Esophagus squamous epithelium (tissue), 5 donors: ENCODE measurements at regions not wholly inside any gene's neighbourhood (a gene's known extent, or its start where the extent isn't known, plus 50 kb on each side); places are given as distances from the start of the nearest gene placed in this dataset.

Source experiments
- DNase-seq: peaks from one replicate; lab custom pipeline; 2025; lab: John Stamatoyannopoulos, UW
- H3K27ac ChIP-seq, 4 donors: fragments of 200-600 bp; sonication (generic); one replicate each; pipeline ENCODE4 v1.5.1; 2016 to 2019; ENCODE audit warnings: mild to moderate bottlenecking in 1 of 4
- H3K27me3 ChIP-seq, 4 donors: fragments of 200-600 bp; sonication (generic); 1 replicate in 3 of 4; 2 replicates in 1 of 4; pipeline versions ENCODE4 v1.5.1 to v1.6.0; 2017 to 2021; ENCODE audit warnings: antibody characterized with exemption in 1 of 4
- H3K36me3 ChIP-seq, 3 donors: fragments of 200-600 bp; sonication (generic); one replicate each; pipeline ENCODE4 v1.5.1; 2016 to 2019
- H3K4me1 ChIP-seq, 3 donors: fragments of 200-600 bp; sonication (generic); one replicate each; pipeline ENCODE4 v1.5.1; 2017 to 2019
- H3K4me3 ChIP-seq, 4 donors: fragments of 200-600 bp; sonication (generic); 1 replicate in 3 of 4; 2 replicates in 1 of 4; pipeline ENCODE4 v1.5.1; 2016 to 2019; ENCODE audit warnings: mild to moderate bottlenecking in 2 of 4, moderate library complexity in 1 of 4
- H3K9me3 ChIP-seq, 3 donors: fragments of 200-600 bp; sonication (generic); one replicate each; pipeline ENCODE4 v1.5.1; 2016 to 2019
- POLR2A ChIP-seq, 4 donors: fragments of 450-650 bp; IDR thresholded peaks; one replicate each; pipeline ENCODE4 v1.6.1; 2017; ENCODE audit warnings: antibody characterized with exemption in 4 of 4, mild to moderate bottlenecking in 4 of 4, moderate library complexity in 3 of 4
- WGBS, 2 donors: methylation state at CpG; one replicate each; pipeline ENCODE4 v1.1.5; 2018; 5-methylcytosine and 5-hydroxymethylcytosine counted together
- intact Hi-C: fragments of 100-400 bp; cut with DNase I; formaldehyde crosslinking; loops from one replicate; pipeline ENCODE4 v1.15.0; 2022
- TF ChIP-seq, protein P1 (sequence below), 6 experiments: fragments of 450-650 bp in 4 of 6; fragments of 200-600 bp in 2 of 6; sonication (generic) in 2 of 6; IDR thresholded peaks; one replicate each; pipeline ENCODE4 v1.5.1; 2016 to 2019; ENCODE audit warnings: antibody characterized with exemption in 6 of 6, mild to moderate bottlenecking in 4 of 6, moderate library complexity in 4 of 6
- donor health status: DM: yes; HTN: yes; CAD: no.

- H3K4me1 ChIP-seq, result peaks cover 0 to 46% (median 24%) of the 10 kb centered on the region in 3 donors
- intact Hi-C loops, result no loop called here
- H3K4me3 ChIP-seq, result no peak overlapping the region
- no peak for DNase-seq
- no peaks in the 10 kb centered on the region for H3K9me3 ChIP-seq
- TF ChIP-seq, protein P1, sequence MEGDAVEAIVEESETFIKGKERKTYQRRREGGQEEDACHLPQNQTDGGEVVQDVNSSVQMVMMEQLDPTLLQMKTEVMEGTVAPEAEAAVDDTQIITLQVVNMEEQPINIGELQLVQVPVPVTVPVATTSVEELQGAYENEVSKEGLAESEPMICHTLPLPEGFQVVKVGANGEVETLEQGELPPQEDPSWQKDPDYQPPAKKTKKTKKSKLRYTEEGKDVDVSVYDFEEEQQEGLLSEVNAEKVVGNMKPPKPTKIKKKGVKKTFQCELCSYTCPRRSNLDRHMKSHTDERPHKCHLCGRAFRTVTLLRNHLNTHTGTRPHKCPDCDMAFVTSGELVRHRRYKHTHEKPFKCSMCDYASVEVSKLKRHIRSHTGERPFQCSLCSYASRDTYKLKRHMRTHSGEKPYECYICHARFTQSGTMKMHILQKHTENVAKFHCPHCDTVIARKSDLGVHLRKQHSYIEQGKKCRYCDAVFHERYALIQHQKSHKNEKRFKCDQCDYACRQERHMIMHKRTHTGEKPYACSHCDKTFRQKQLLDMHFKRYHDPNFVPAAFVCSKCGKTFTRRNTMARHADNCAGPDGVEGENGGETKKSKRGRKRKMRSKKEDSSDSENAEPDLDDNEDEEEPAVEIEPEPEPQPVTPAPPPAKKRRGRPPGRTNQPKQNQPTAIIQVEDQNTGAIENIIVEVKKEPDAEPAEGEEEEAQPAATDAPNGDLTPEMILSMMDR (IDR thresholded peaks at IDR 0.05), result no peak
- peak in 1 of 4 donors; percentile 11 for TF ChIP-seq POLR2A (IDR thresholded peaks at IDR 0.05)
- WGBS, 2 donors, result 30 to 71% methylated on average over 2 to 5 of the region's 5 CpGs
- H3K27ac ChIP-seq, result no peak overlapping the region
- no peaks in the 10 kb centered on the region for H3K36me3 ChIP-seq
- no peaks in the 10 kb centered on the region for H3K27me3 ChIP-seq
These were observed 82.6 kb upstream of the PREP start for GRCh38 chr6:105485456-105485855.

DNA sequence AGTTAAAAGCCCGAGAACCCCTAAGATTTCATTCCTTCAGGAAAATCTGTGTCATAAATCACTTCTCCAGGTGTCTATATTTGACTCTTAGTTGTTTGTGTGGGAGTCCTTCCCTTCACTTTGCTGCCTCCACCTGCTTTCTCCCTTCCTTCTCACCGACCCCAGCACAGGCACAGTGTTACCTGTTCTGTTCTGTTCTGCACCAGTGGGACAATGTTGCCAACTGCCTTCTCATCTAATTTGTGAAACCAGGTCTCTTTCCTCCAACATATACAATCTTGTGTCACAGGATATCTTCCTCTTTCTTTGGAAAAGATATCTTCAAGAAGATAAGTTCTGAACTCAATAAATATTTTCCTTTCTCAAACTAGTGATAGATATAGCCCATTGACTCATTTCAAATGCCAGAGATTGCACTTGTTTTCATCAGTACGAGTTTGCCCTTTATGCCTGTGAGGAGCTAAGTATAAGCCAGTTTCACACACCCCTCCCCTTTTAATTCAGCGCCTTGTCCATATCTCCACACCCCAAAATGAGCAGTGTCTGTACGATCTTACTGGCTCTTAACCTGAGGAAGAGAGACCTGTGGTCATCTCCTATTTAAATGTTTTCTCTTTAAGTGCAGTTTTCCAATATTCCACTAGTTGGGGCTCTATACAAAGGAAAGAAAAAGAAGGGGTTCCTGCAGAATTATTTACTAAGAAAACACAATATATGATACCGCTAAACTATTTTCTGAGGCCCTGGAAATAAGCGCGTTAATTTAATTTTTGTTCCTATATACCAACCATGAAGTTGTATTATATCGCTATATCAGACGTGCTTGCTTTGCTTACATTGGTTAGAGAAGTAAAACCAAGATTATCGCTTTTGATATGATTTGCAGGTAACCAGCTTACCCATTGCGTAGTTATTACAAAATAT, 81.6 kb upstream of the PREP start:
- intact Hi-C loops, result no loop called here
- H3K4me3 ChIP-seq, result peak overlapping the region in 1 of 4 donors; percentile 9
- H3K9me3 ChIP-seq, result no peaks in the 10 kb centered on the region
- TF ChIP-seq, protein P1 (IDR thresholded peaks at IDR 0.05), result peak; percentile 63 to 95 (median 89)
- TF ChIP-seq POLR2A (IDR thresholded peaks at IDR 0.05), result no peak
- peak overlapping the region in 2 of 4 donors; percentile 4 to 35 for H3K27ac ChIP-seq
- no peaks in the 10 kb centered on the region for H3K27me3 ChIP-seq
- 36 to 38% methylated on average over 12 of the region's 12 CpGs for WGBS, 2 donors
- peaks cover 0 to 43% (median 22%) of the 10 kb centered on the region in 3 donors for H3K4me1 ChIP-seq
- H3K36me3 ChIP-seq, result no peaks in the 10 kb centered on the region
- DNase-seq, result no peak

DNA sequence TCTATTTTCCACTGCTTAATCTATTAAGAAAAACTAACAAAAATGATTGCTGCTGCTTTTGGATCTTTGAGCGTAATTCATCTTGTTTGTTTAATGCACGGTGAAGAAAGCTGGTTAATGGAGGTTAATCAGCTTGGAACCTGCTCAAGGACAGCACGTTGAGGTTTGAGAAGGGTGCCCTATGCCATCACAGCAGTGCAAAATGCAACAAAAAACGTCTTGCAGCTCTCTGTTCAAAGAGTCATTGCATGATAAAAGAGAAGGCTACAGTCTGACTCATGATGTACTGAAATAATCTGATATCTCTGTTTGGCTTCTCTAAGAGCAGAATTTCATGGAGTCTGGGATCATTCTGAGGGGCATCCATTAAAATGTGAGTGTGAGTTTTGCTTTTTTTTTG, 80.6 kb upstream of the PREP start:
- WGBS, 2 donors, result 21 to 30% methylated on average over 4 of the region's 4 CpGs
- TF ChIP-seq, protein P1 (IDR thresholded peaks at IDR 0.05), result no peak
- TF ChIP-seq POLR2A (IDR thresholded peaks at IDR 0.05), result no peak

DNA sequence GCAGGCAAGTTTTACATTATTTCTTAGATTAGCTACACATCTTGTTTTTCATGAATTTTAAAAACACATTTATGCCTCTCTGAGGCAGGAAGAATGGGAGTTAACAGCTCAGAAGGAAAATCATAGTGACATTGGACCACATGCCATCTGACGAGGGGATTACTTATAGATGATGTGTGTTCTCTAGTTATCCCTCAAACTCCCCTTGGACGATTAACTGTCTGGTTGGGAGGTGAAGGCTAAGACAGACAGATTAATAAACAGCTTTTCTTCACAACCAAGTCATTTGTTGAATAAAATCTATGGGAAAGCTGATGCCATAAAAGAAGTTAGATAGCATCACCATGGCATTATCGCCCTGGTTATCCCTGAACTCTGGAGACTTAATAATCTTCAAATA, 80.0 kb upstream of the PREP start:
- DNase-seq, result no peak
- Histone ChIP-seq H3K9me3 (no peaks in the 10 kb centered on the region), H3K36me3 (no peaks in the 10 kb centered on the region), H3K4me3 (no peak overlapping the region), H3K27me3 (no peaks in the 10 kb centered on the region), H3K4me1 (peaks cover 0 to 27% (median 7%) of the 10 kb centered on the region in 3 donors), H3K27ac (peak overlapping the region in 2 of 4 donors; percentile 11 to 45)
- 66 to 88% methylated on average over 3 of the region's 3 CpGs for WGBS, 2 donors
- intact Hi-C loops, result no loop called here
- no peak for TF ChIP-seq POLR2A (IDR thresholded peaks at IDR 0.05)
- TF ChIP-seq, protein P1 (IDR thresholded peaks at IDR 0.05), result no peak

More for the DNA sequence above, 80.6 kb upstream of the PREP start:
- H3K36me3 ChIP-seq, result no peaks in the 10 kb centered on the region
- intact Hi-C loops, result no loop called here
- peak overlapping the region in 1 of 4 donors; percentile 4 for H3K27ac ChIP-seq
- no peaks in the 10 kb centered on the region for H3K9me3 ChIP-seq
- no peak for DNase-seq
- H3K27me3 ChIP-seq, result no peaks in the 10 kb centered on the region
- no peak overlapping the region for H3K4me3 ChIP-seq
- peaks cover 0 to 33% (median 13%) of the 10 kb centered on the region in 3 donors for H3K4me1 ChIP-seq

DNA sequence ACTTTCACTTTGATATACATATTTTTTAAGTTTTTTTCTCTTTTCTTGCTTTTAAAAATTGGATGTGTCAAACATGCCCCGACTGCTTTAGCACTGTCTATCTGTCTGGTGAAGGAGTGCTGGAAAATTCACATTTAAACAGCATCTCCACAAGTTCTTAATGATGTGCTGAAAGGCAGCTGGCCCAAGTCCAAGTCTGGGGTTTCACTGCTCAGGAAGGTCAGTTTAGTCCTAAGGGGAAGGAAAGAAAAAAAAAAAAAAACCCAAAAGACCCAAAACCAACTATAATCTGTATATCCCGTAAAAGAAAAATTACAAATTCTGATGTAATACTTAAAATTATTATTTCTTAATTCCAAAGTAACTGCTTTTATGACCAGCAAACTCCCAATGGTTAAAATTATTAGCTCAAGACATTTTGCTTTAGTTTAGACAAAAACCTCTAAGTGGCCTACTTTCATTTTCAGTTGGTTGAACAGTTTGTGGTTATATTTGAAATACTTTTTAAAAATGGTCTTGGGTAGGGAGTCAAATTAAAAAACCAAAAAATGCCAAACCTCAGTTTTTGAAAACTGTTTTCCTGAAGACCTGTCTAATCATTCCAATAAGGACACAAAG, 79.5 kb upstream of the PREP start:
- no peaks in the 10 kb centered on the region for H3K36me3 ChIP-seq
- H3K27ac ChIP-seq, result peak overlapping the region in 1 of 4 donors; percentile 45
- WGBS, 2 donors, result 44 to 54% methylated on average over 2 of the region's 2 CpGs
- DNase-seq, result no peak
- TF ChIP-seq, protein P1 (IDR thresholded peaks at IDR 0.05), result no peak
- H3K4me1 ChIP-seq, result peaks cover 0 to 25% (median 6%) of the 10 kb centered on the region in 3 donors
- no peak overlapping the region for H3K4me3 ChIP-seq
- intact Hi-C loops, result no loop called here
- no peaks in the 10 kb centered on the region for H3K9me3 ChIP-seq
- H3K27me3 ChIP-seq, result no peaks in the 10 kb centered on the region
